ENCODE measurements at regions not wholly inside any gene's neighbourhood (a gene's known extent, or its start where the extent isn't known, plus 50 kb on each side); places are given as distances from the start of the nearest gene placed in this dataset.

GRCh38 chr4:22090661-22091351 is 142.2 kb upstream of the KCNIP4 start:
- TF ChIP-seq CTCF (conservative IDR thresholded peaks at IDR 0.05; ENCODE audit: control insufficient read depth, insufficient read depth, low read depth, low read length) = no peak
- H3K4me3 ChIP-seq (ENCODE audit: control insufficient read depth, low read depth, low read length) = no peak overlapping the region
- peak; percentile 48 for DNase-seq (ENCODE audit: low read depth)

GRCh38 chr4:22077571-22077970 is 129.0 kb upstream of the KCNIP4 start:
- no peak overlapping the region for H3K4me3 ChIP-seq (ENCODE audit: control insufficient read depth, low read depth, low read length)
- no peak for TF ChIP-seq CTCF (conservative IDR thresholded peaks at IDR 0.05; ENCODE audit: control insufficient read depth, insufficient read depth, low read depth, low read length)
- DNase-seq (ENCODE audit: low read depth) = no peak

GRCh38 chr4:22072726-22073125 is 124.2 kb upstream of the KCNIP4 start:
- no peak for TF ChIP-seq CTCF (conservative IDR thresholded peaks at IDR 0.05; ENCODE audit: control insufficient read depth, insufficient read depth, low read depth, low read length)
- no peak for DNase-seq (ENCODE audit: low read depth)
- no peak overlapping the region for H3K4me3 ChIP-seq (ENCODE audit: control insufficient read depth, low read depth, low read length)

- TF ChIP-seq CTCF (conservative IDR thresholded peaks at IDR 0.05; ENCODE audit: control insufficient read depth, insufficient read depth, low read depth, low read length) = no peak
- H3K4me3 ChIP-seq (ENCODE audit: control insufficient read depth, low read depth, low read length) = no peak overlapping the region
- DNase-seq (ENCODE audit: low read depth) = no peak
Measured at GRCh38 chr4:22072240-22072639, 123.7 kb upstream of the KCNIP4 start.

- TF ChIP-seq CTCF (conservative IDR thresholded peaks at IDR 0.05; ENCODE audit: control insufficient read depth, insufficient read depth, low read depth, low read length) = no peak
- peak; percentile 55 for DNase-seq (ENCODE audit: low read depth)
- no peak overlapping the region for H3K4me3 ChIP-seq (ENCODE audit: control insufficient read depth, low read depth, low read length)
Measured at GRCh38 chr4:22071749-22072148, 123.2 kb upstream of the KCNIP4 start.

GRCh38 chr4:22070256-22070655 is 121.7 kb upstream of the KCNIP4 start:
- no peak for DNase-seq (ENCODE audit: low read depth)
- no peak overlapping the region for H3K4me3 ChIP-seq (ENCODE audit: control insufficient read depth, low read depth, low read length)
- no peak for TF ChIP-seq CTCF (conservative IDR thresholded peaks at IDR 0.05; ENCODE audit: control insufficient read depth, insufficient read depth, low read depth, low read length)

- peak; percentile 9 for DNase-seq (ENCODE audit: low read depth)
- no peak for TF ChIP-seq CTCF (conservative IDR thresholded peaks at IDR 0.05; ENCODE audit: control insufficient read depth, insufficient read depth, low read depth, low read length)
- no peak overlapping the region for H3K4me3 ChIP-seq (ENCODE audit: control insufficient read depth, low read depth, low read length)
Measured at GRCh38 chr4:22063613-22064012, 115.0 kb upstream of the KCNIP4 start.
